ENCODE measurements at regions not wholly inside any gene's neighbourhood (a gene's known extent, or its start where the extent isn't known, plus 50 kb on each side); places are given as distances from the start of the nearest gene placed in this dataset.

- Histone ChIP-seq H3K27me3 (no peaks in the 10 kb centered on the region), H3K4me1 (no peaks in the 10 kb centered on the region), H3K36me3 (no peaks in the 10 kb centered on the region), H3K9me3 (no peaks in the 10 kb centered on the region), H3K4me3 (no peak overlapping the region), H3K27ac (no peak overlapping the region)
- intact Hi-C loops (cut with DNase I; ENCODE audit: low total_unique reads) (no loop called here), in situ Hi-C loops (cut with MboI; ENCODE audit: low pct_ligation_motif_present in 1 of 4, low pct_unique_long_range_greater_than_20kb in 1 of 4, low sequenced_read_pairs in 3 of 4) (no loop called here)
- TF ChIP-seq CTCF (IDR thresholded peaks at IDR 0.05) (no peak), EP300 (IDR thresholded peaks at IDR 0.05; ENCODE audit: low read depth) (no peak), POLR2A (IDR thresholded peaks at IDR 0.05) (no peak), POLR2AphosphoS5 (IDR thresholded peaks at IDR 0.05) (no peak)
- no peak for DNase-seq
- 87 to 94% methylated on average over 4 of the region's 4 CpGs for WGBS, 2 donors (ENCODE audit: low coverage in 1 of 2)
These were observed 324.9 kb upstream of the SLC14A2 start for GRCh38 chr18:45290364-45290763.

DNA sequence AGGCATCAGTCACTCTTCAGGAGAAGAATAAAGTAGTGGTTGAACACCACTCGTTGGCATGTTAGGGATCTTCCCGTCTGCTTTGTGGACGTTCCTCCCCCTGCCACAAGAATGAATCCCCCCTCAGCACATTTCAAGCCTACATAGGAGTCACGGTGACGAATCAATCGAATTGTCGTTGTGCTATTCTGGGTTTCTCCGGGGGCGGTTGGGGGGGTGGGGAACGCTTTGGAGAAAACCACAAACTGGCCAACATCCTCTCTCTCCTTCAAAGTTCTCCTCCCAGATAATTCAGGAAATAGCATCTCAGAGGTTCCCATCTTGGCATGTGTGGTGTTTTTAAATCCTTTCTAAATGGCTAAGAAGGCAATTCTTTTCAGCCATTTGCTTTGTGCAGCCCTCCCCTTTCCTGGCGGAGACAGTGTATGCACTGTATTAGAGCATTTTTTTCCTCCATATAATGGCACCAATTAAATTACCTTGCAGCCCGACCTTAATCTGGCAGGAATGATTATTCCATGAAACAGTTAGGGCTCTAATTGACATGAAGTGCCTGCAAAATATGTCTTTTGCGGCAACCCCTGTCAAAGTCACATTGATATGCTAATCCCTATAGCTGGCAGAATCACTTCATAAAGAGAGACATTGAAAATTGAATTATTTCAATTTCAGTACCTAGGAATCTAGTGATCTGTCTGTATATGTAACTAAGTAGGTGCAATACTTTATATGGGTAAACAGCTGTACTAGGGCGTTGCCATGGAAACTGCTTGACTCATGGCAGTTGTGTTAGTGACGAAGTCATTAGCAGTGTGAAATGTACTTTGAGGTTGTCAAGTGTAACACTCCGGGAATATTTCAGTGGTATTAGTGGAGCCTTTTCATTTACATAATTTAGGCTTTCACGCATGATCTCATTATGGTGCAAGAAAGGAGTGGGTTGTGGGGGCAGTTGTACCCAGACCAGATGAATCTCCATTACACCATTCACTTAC lies 323.4 kb upstream of the SLC14A2 start:
- intact Hi-C loops (cut with DNase I; ENCODE audit: low total_unique reads): no loop called here
- Histone ChIP-seq H3K27me3 (no peaks in the 10 kb centered on the region), H3K9me3 (no peaks in the 10 kb centered on the region), H3K4me1 (no peaks in the 10 kb centered on the region), H3K36me3 (no peaks in the 10 kb centered on the region), H3K4me3 (no peak overlapping the region), H3K27ac (no peak overlapping the region)
- no peak for DNase-seq
- 71 to 84% methylated on average over 8 to 17 of the region's 17 CpGs for WGBS, 2 donors (ENCODE audit: low coverage in 1 of 2)
- TF ChIP-seq POLR2A (IDR thresholded peaks at IDR 0.05) (no peak), EP300 (IDR thresholded peaks at IDR 0.05; ENCODE audit: low read depth) (no peak), POLR2AphosphoS5 (IDR thresholded peaks at IDR 0.05) (no peak), CTCF (IDR thresholded peaks at IDR 0.05) (no peak)
- in situ Hi-C loops (cut with MboI; ENCODE audit: low pct_ligation_motif_present in 1 of 4, low pct_unique_long_range_greater_than_20kb in 1 of 4, low sequenced_read_pairs in 3 of 4): no loop called here

DNA sequence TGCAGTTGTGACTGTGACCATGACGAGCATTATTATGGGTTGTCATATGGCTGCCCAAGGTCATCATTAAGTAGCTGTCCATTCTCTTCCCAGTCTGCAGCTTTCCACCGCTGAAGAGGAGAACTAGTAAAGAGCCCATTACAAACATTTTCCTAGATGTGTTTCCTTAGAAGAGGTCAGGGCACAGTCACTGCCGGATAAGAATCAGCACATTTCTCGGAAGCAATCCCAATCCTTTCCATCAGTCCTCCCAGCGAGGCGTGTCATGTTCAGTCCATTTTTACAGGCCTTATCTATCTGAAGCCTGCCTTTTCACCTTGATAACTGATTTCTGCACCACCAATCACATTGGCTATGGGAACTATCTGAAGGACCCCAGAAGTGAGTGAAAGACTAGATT lies 319.9 kb upstream of the SLC14A2 start:
- Histone ChIP-seq H3K9me3 (no peaks in the 10 kb centered on the region), H3K4me1 (no peaks in the 10 kb centered on the region), H3K36me3 (no peaks in the 10 kb centered on the region), H3K27me3 (no peaks in the 10 kb centered on the region), H3K27ac (no peak overlapping the region), H3K4me3 (no peak overlapping the region)
- DNase-seq: no peak
- in situ Hi-C loops (cut with MboI; ENCODE audit: low pct_ligation_motif_present in 1 of 4, low pct_unique_long_range_greater_than_20kb in 1 of 4, low sequenced_read_pairs in 3 of 4): no loop called here
- intact Hi-C loops (cut with DNase I; ENCODE audit: low total_unique reads): no loop called here
- TF ChIP-seq CTCF (IDR thresholded peaks at IDR 0.05) (no peak), EP300 (IDR thresholded peaks at IDR 0.05; ENCODE audit: low read depth) (no peak), POLR2AphosphoS5 (IDR thresholded peaks at IDR 0.05) (no peak), POLR2A (IDR thresholded peaks at IDR 0.05) (no peak)
- WGBS, 2 donors (ENCODE audit: low coverage in 1 of 2): 79 to 91% methylated on average over 5 to 6 of the region's 6 CpGs

DNA sequence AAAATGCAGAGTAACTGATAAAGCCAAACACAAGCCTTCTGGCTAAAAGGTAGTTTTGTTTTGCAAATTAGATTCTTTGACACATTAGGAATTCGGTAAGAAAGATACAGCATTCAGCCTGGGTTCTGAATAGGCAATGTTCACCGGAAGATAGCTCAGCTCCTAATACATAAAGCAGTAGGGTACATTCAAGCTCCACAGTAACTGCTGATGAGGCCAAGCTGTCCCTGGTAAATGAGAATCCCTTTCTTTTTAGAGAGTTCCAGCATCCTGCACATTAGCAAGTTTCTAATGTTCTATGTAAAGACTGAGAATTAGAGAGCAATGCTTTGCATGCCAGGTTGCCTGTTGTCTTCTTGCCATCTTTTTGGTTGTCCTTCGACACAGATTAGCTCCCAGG lies 316.3 kb upstream of the SLC14A2 start:
- H3K4me1 ChIP-seq: no peaks in the 10 kb centered on the region
- H3K9me3 ChIP-seq: no peaks in the 10 kb centered on the region
- in situ Hi-C loops (cut with MboI; ENCODE audit: low pct_ligation_motif_present in 1 of 4, low pct_unique_long_range_greater_than_20kb in 1 of 4, low sequenced_read_pairs in 3 of 4) (no loop called here), intact Hi-C loops (cut with DNase I; ENCODE audit: low total_unique reads) (no loop called here)
- H3K4me3 ChIP-seq: no peak overlapping the region
- no peak for TF ChIP-seq POLR2A (IDR thresholded peaks at IDR 0.05)
- no peak for TF ChIP-seq EP300 (IDR thresholded peaks at IDR 0.05; ENCODE audit: low read depth)
- no peak for TF ChIP-seq POLR2AphosphoS5 (IDR thresholded peaks at IDR 0.05)
- no peak for TF ChIP-seq CTCF (IDR thresholded peaks at IDR 0.05)
- H3K27ac ChIP-seq: no peak overlapping the region
- H3K27me3 ChIP-seq: no peaks in the 10 kb centered on the region
- no peaks in the 10 kb centered on the region for H3K36me3 ChIP-seq
- WGBS, 2 donors (ENCODE audit: low coverage in 1 of 2): 85 to 97% methylated on average over 3 of the region's 3 CpGs
- DNase-seq: no peak

Measured in transverse colon (tissue), 4 donors.